Sigmoid colon (tissue), 6 donors: ENCODE measurements at regions not wholly inside any gene's neighbourhood (a gene's known extent, or its start where the extent isn't known, plus 50 kb on each side); places are given as distances from the start of the nearest gene placed in this dataset.
A peak's percentile ranks its signal among the peaks of the same experiment; 100 is the strongest.

Source experiments
- DNase-seq: peaks from one replicate; pipeline ENCODE4 v3.0.0-alpha.2; 2019
- H3K27ac ChIP-seq, 4 donors: fragments of 200-600 bp; sonication (generic); one replicate each; pipeline ENCODE4 v1.5.1; 2016 to 2019; ENCODE audit warnings: mild to moderate bottlenecking in 1 of 4
- H3K27me3 ChIP-seq, 3 donors: fragments of 200-600 bp; sonication (generic); one replicate each; pipeline ENCODE4 v1.5.1; 2019; ENCODE audit warnings: mild to moderate bottlenecking in 1 of 3
- H3K36me3 ChIP-seq, 4 donors: fragments of 200-600 bp; sonication (generic); one replicate each; pipeline ENCODE4 v1.5.1; 2016 to 2019
- H3K4me1 ChIP-seq, 4 donors: fragments of 200-600 bp; sonication (generic); one replicate each; pipeline ENCODE4 v1.5.1; 2017 to 2019
- H3K4me3 ChIP-seq, 4 donors: fragments of 200-600 bp; sonication (generic); one replicate each; pipeline ENCODE4 v1.5.1; 2017 to 2019; ENCODE audit warnings: mild to moderate bottlenecking in 2 of 4, moderate library complexity in 1 of 4
- H3K9me3 ChIP-seq, 4 donors: fragments of 200-600 bp in 3 of 4; sonication (generic) in 3 of 4; one replicate each; pipeline versions ENCODE4 v1.5.1 to v1.6.1; 2013 to 2019
- CTCF ChIP-seq, 4 experiments: fragments of 450-650 bp in 3 of 4; fragments of 200-600 bp in 1 of 4; IDR thresholded peaks; one replicate each; pipeline ENCODE4 v1.5.1; 2016 to 2019; ENCODE audit warnings: antibody characterized with exemption in 4 of 4, mild to moderate bottlenecking in 3 of 4, moderate library complexity in 2 of 4
- EP300 ChIP-seq, 4 donors: sonication (generic); formaldehyde crosslinking; IDR thresholded peaks; one replicate each; pipeline ENCODE4 v1.6.1; 2017; ENCODE audit warnings: antibody characterized with exemption in 4 of 4
- POLR2A ChIP-seq, 2 donors: fragments of 450-650 bp; IDR thresholded peaks; one replicate each; pipeline ENCODE4 v1.6.1; 2016; ENCODE audit warnings: antibody characterized with exemption in 2 of 2, mild to moderate bottlenecking in 2 of 2, moderate library complexity in 2 of 2
- POLR2AphosphoS5 ChIP-seq, 4 donors: sonication (generic); formaldehyde crosslinking; IDR thresholded peaks; one replicate each; pipeline ENCODE4 v1.6.1; 2017; ENCODE audit warnings: antibody characterized with exemption in 4 of 4
- WGBS, 2 donors: extraction: QIAGEN DNeasy Blood & Tissue Kit; methylation state at CpG; one replicate each; pipeline ENCODE4 v1.1.7; 2013; 5-methylcytosine and 5-hydroxymethylcytosine counted together
- intact Hi-C: fragments of 100-400 bp; cut with DNase I; formaldehyde crosslinking; loops from one replicate; pipeline ENCODE4 v1.15.1; 2023
- donor health status: healthy with polysubstance abuse.
- donor health status: healthy.

GRCh38 chr3:40975711-40976121 lies 223.6 kb upstream of the CTNNB1 start:
- H3K27ac ChIP-seq, result peak overlapping the region in 3 of 4 donors; percentile 34 to 73 (median 57)
- no peak overlapping the region for H3K4me3 ChIP-seq
- TF ChIP-seq EP300 (IDR thresholded peaks at IDR 0.05), result no peak
- TF ChIP-seq CTCF (IDR thresholded peaks at IDR 0.05), result no peak
- peak in 1 of 4 donors; percentile 9 for TF ChIP-seq POLR2AphosphoS5 (IDR thresholded peaks at IDR 0.05)
- 76 to 92% methylated on average over 6 of the region's 6 CpGs for WGBS, 2 donors
- peaks cover 0 to 41% (median 35%) of the 10 kb centered on the region in 4 donors for H3K4me1 ChIP-seq
- no peak for DNase-seq
- H3K36me3 ChIP-seq, result no peaks in the 10 kb centered on the region
- H3K9me3 ChIP-seq, result no peaks in the 10 kb centered on the region
- no peaks in the 10 kb centered on the region for H3K27me3 ChIP-seq
- intact Hi-C loops, result no loop called here

- H3K4me1 ChIP-seq, result peaks cover 0 to 36% (median 30%) of the 10 kb centered on the region in 4 donors
- H3K4me3 ChIP-seq, result no peak overlapping the region
- DNase-seq, result no peak
- H3K27ac ChIP-seq, result peak overlapping the region in 3 of 4 donors; percentile 34 to 73 (median 57)
- 55 to 73% methylated on average over 2 of the region's 2 CpGs for WGBS, 2 donors
- H3K27me3 ChIP-seq, result no peaks in the 10 kb centered on the region
- H3K9me3 ChIP-seq, result no peaks in the 10 kb centered on the region
- no peaks in the 10 kb centered on the region for H3K36me3 ChIP-seq
- intact Hi-C loops, result no loop called here
- TF ChIP-seq POLR2AphosphoS5 (IDR thresholded peaks at IDR 0.05) (no peak), CTCF (IDR thresholded peaks at IDR 0.05) (no peak), POLR2A (IDR thresholded peaks at IDR 0.05) (no peak), EP300 (IDR thresholded peaks at IDR 0.05) (no peak)
These were observed 223.1 kb upstream of the CTNNB1 start for GRCh38 chr3:40976241-40976640.

- no peak for DNase-seq
- Histone ChIP-seq H3K4me1 (peaks cover 0 to 19% (median 14%) of the 10 kb centered on the region in 4 donors), H3K27ac (no peak overlapping the region), H3K4me3 (no peak overlapping the region), H3K27me3 (no peaks in the 10 kb centered on the region), H3K36me3 (no peaks in the 10 kb centered on the region), H3K9me3 (no peaks in the 10 kb centered on the region)
- no peak for TF ChIP-seq POLR2A (IDR thresholded peaks at IDR 0.05)
- no peak for TF ChIP-seq POLR2AphosphoS5 (IDR thresholded peaks at IDR 0.05)
- no peak for TF ChIP-seq CTCF (IDR thresholded peaks at IDR 0.05)
- no peak for TF ChIP-seq EP300 (IDR thresholded peaks at IDR 0.05)
- intact Hi-C loops, result no loop called here
- 79 to 85% methylated on average over 2 of the region's 2 CpGs for WGBS, 2 donors
These were observed 220.9 kb upstream of the CTNNB1 start for GRCh38 chr3:40978442-40978841.

GRCh38 chr3:40979962-40980361 lies 219.3 kb upstream of the CTNNB1 start:
- no peak overlapping the region for H3K4me3 ChIP-seq
- no peak overlapping the region for H3K27ac ChIP-seq
- no peak for DNase-seq
- no peak for TF ChIP-seq CTCF (IDR thresholded peaks at IDR 0.05)
- no peak for TF ChIP-seq POLR2AphosphoS5 (IDR thresholded peaks at IDR 0.05)
- no peak for TF ChIP-seq POLR2A (IDR thresholded peaks at IDR 0.05)
- TF ChIP-seq EP300 (IDR thresholded peaks at IDR 0.05), result no peak
- no peaks in the 10 kb centered on the region for H3K9me3 ChIP-seq
- intact Hi-C loops, result no loop called here
- no peaks in the 10 kb centered on the region for H3K27me3 ChIP-seq
- WGBS, 2 donors, result 91 to 94% methylated on average over 3 of the region's 3 CpGs
- no peaks in the 10 kb centered on the region for H3K36me3 ChIP-seq
- H3K4me1 ChIP-seq, result peaks cover 0 to 14% (median 13%) of the 10 kb centered on the region in 4 donors

- no peak for DNase-seq
- Histone ChIP-seq H3K36me3 (no peaks in the 10 kb centered on the region), H3K9me3 (no peaks in the 10 kb centered on the region), H3K4me3 (no peak overlapping the region), H3K27ac (no peak overlapping the region), H3K27me3 (no peaks in the 10 kb centered on the region), H3K4me1 (peaks cover 0 to 10% (median 9%) of the 10 kb centered on the region in 4 donors)
- WGBS, 2 donors, result 51 to 80% methylated on average over 4 of the region's 4 CpGs
- TF ChIP-seq POLR2A (IDR thresholded peaks at IDR 0.05) (no peak), EP300 (IDR thresholded peaks at IDR 0.05) (no peak), POLR2AphosphoS5 (IDR thresholded peaks at IDR 0.05) (no peak), CTCF (IDR thresholded peaks at IDR 0.05) (no peak)
- intact Hi-C loops, result no loop called here
These were observed 218.8 kb upstream of the CTNNB1 start for GRCh38 chr3:40980467-40980866.
